OCI-LY1 (cell line): ENCODE measurements at regions not wholly inside any gene's neighbourhood (a gene's known extent, or its start where the extent isn't known, plus 50 kb on each side); places are given as distances from the start of the nearest gene placed in this dataset.

ENCODE experiments used
- CTCF ChIP-seq: fragments of 200-600 bp; sonication (generic), shearing (Covaris generic); IDR thresholded peaks from 2 replicates; pipeline ENCODE4 v1.5.1; 2017; ENCODE audit warnings: mild to moderate bottlenecking, antibody characterized with exemption, low read length, moderate library complexity, mixed read lengths
- EZH2 ChIP-seq: fragments of 200-600 bp; sonication (generic), shearing (Covaris generic); IDR thresholded peaks from 2 replicates; pipeline ENCODE4 v1.8.0; 2017; ENCODE audit warnings: borderline replicate concordance, mixed run types, mild to moderate bottlenecking, antibody characterized with exemption, low read length, moderate library complexity, mixed read lengths

GRCh38 chr11:112809429-112809828 lies 151.8 kb upstream of the NCAM1 start:
- TF ChIP-seq CTCF (no peak), EZH2 (no peak)
